ENCODE measurements at regions not wholly inside any gene's neighbourhood (a gene's known extent, or its start where the extent isn't known, plus 50 kb on each side); places are given as distances from the start of the nearest gene placed in this dataset.
"Not testable (repeated sequence)": the region's sequence is repeated elsewhere in the genome, so short reads cannot be mapped to it uniquely, and the experiment has no call there.

GRCh38 chr1:229924639-229925038 lies 142.4 kb upstream of the GALNT2 start:
- no peak overlapping the region for H3K27ac Mint-ChIP-seq
- no peak overlapping the region for H3K4me3 Mint-ChIP-seq (ENCODE audit: low read depth)
- H3K4me1 Mint-ChIP-seq (ENCODE audit: low read depth), result no peaks in the 10 kb centered on the region
- TF ChIP-seq CTCF (IDR thresholded peaks at IDR 0.05; ENCODE audit: unreplicated experiment), result no peak
- H3K9me3 Mint-ChIP-seq (ENCODE audit: low read depth), result no peaks in the 10 kb centered on the region
- no peak for DNase-seq (ENCODE audit: low spot score, unreplicated experiment)
- H3K36me3 Mint-ChIP-seq (ENCODE audit: insufficient read depth), result no peaks in the 10 kb centered on the region
- H3K27me3 Mint-ChIP-seq, result peaks cover 7% of the 10 kb centered on the region

GRCh38 chr1:229928767-229929166 lies 138.3 kb upstream of the GALNT2 start:
- Mint-ChIP-seq H3K27me3 (peaks cover 7% of the 10 kb centered on the region), H3K4me1 (ENCODE audit: low read depth) (peaks cover 2% of the 10 kb centered on the region), H3K27ac (no peak overlapping the region), H3K36me3 (ENCODE audit: insufficient read depth) (peaks cover 1% of the 10 kb centered on the region), H3K4me3 (ENCODE audit: low read depth) (no peak overlapping the region), H3K9me3 (ENCODE audit: low read depth) (peaks cover 3% of the 10 kb centered on the region)
- TF ChIP-seq CTCF (IDR thresholded peaks at IDR 0.05; ENCODE audit: unreplicated experiment), result no peak
- no peak for DNase-seq (ENCODE audit: low spot score, unreplicated experiment)

GRCh38 chr1:229931751-229932150 lies 135.3 kb upstream of the GALNT2 start:
- H3K4me3 Mint-ChIP-seq (ENCODE audit: low read depth); DNase-seq (ENCODE audit: low spot score, unreplicated experiment); H3K9me3 Mint-ChIP-seq (ENCODE audit: low read depth); H3K4me1 Mint-ChIP-seq (ENCODE audit: low read depth); H3K27me3 Mint-ChIP-seq; H3K27ac Mint-ChIP-seq; H3K36me3 Mint-ChIP-seq (ENCODE audit: insufficient read depth): not testable (repeated sequence)

- not testable (repeated sequence) for DNase-seq (ENCODE audit: low spot score, unreplicated experiment); H3K36me3 Mint-ChIP-seq (ENCODE audit: insufficient read depth); H3K27me3 Mint-ChIP-seq; H3K9me3 Mint-ChIP-seq (ENCODE audit: low read depth); H3K4me3 Mint-ChIP-seq (ENCODE audit: low read depth); H3K4me1 Mint-ChIP-seq (ENCODE audit: low read depth); H3K27ac Mint-ChIP-seq
Measured at GRCh38 chr1:229935157-229935556, 131.9 kb upstream of the GALNT2 start.

- no peaks in the 10 kb centered on the region for H3K36me3 Mint-ChIP-seq (ENCODE audit: insufficient read depth)
- no peaks in the 10 kb centered on the region for H3K9me3 Mint-ChIP-seq (ENCODE audit: low read depth)
- H3K4me1 Mint-ChIP-seq (ENCODE audit: low read depth), result peaks cover 9% of the 10 kb centered on the region
- H3K27ac Mint-ChIP-seq, result no peak overlapping the region
- DNase-seq (ENCODE audit: low spot score, unreplicated experiment), result no peak
- H3K4me3 Mint-ChIP-seq (ENCODE audit: low read depth), result no peak overlapping the region
- TF ChIP-seq CTCF (IDR thresholded peaks at IDR 0.05; ENCODE audit: unreplicated experiment), result no peak
- H3K27me3 Mint-ChIP-seq, result peaks cover 5% of the 10 kb centered on the region
Measured at GRCh38 chr1:229938551-229938950, 128.5 kb upstream of the GALNT2 start.

GRCh38 chr1:229940684-229941083 lies 126.4 kb upstream of the GALNT2 start:
- Mint-ChIP-seq H3K4me3 (ENCODE audit: low read depth) (no peak overlapping the region), H3K27me3 (peaks cover 5% of the 10 kb centered on the region), H3K27ac (no peak overlapping the region), H3K4me1 (ENCODE audit: low read depth) (peaks cover 9% of the 10 kb centered on the region), H3K36me3 (ENCODE audit: insufficient read depth) (no peaks in the 10 kb centered on the region), H3K9me3 (ENCODE audit: low read depth) (no peaks in the 10 kb centered on the region)
- DNase-seq (ENCODE audit: low spot score, unreplicated experiment), result no peak
- TF ChIP-seq CTCF (IDR thresholded peaks at IDR 0.05; ENCODE audit: unreplicated experiment), result no peak
